OCI-LY3 (cell line): ENCODE measurements at regions not wholly inside any gene's neighbourhood (a gene's known extent, or its start where the extent isn't known, plus 50 kb on each side); places are given as distances from the start of the nearest gene placed in this dataset.

ENCODE experiments used
- EZH2phosphoT487 ChIP-seq: fragments of 200-600 bp; shearing (Covaris generic); IDR thresholded peaks from 2 replicates; pipeline ENCODE4 v1.6.1; 2018; ENCODE audit warnings: antibody characterized with exemption, mixed run types, low read depth
- TF ChIP-seq, protein P1 (sequence below): fragments of 200-600, 300-600 bp; sonication (generic); IDR thresholded peaks from 2 replicates; pipeline ENCODE4 v1.5.1; 2014; ENCODE audit warnings: antibody characterized with exemption, low read length, low read depth

DNA sequence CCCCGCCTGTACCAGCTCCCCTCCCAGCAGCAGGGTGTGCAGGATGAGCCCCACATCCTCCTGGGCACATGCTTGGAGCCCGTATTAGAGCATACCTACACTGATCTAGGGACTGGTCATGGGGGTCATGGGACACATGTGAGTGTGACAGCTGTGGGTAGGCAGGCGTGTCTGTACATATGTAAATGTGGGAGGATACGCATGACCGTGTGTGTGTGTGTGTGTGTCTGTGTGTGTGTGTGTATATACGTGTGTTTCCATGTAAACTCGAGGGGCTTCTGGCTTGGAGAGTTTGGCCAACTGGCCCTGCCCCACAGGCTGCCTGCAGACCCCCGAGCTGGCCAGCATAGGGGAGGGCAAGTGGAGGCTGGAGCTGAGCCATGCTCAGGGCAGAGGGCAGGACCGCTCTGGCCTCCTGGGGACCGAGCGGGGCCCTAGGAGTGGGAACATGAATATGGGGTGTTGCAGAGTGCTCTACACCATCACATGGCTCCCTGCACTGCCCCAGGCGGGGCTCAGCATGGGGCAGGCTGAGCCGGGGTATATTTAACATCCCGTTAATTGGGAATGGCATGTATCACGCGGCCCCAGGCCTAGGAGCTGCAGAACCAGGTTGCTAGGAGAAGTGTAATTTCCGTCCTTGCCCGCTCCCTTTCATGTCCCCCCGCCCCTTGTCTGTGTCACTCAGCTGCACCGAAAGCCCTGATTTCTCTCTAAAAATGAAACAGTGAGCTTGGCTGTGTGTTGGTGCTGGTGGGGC lies 152.7 kb upstream of the PCBD1 start:
- TF ChIP-seq, protein P1, sequence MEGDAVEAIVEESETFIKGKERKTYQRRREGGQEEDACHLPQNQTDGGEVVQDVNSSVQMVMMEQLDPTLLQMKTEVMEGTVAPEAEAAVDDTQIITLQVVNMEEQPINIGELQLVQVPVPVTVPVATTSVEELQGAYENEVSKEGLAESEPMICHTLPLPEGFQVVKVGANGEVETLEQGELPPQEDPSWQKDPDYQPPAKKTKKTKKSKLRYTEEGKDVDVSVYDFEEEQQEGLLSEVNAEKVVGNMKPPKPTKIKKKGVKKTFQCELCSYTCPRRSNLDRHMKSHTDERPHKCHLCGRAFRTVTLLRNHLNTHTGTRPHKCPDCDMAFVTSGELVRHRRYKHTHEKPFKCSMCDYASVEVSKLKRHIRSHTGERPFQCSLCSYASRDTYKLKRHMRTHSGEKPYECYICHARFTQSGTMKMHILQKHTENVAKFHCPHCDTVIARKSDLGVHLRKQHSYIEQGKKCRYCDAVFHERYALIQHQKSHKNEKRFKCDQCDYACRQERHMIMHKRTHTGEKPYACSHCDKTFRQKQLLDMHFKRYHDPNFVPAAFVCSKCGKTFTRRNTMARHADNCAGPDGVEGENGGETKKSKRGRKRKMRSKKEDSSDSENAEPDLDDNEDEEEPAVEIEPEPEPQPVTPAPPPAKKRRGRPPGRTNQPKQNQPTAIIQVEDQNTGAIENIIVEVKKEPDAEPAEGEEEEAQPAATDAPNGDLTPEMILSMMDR, result no peak
- no peak for TF ChIP-seq EZH2phosphoT487
